Putamen (tissue), 1 donor: ENCODE measurements at regions not wholly inside any gene's neighbourhood (a gene's known extent, or its start where the extent isn't known, plus 50 kb on each side); places are given as distances from the start of the nearest gene placed in this dataset.
"Not testable (repeated sequence)": the region's sequence is repeated elsewhere in the genome, so short reads cannot be mapped to it uniquely, and the experiment has no call there.

ENCODE experiments used
- DNase-seq: peaks from one replicate; pipeline ENCODE4 v3.0.0-alpha.2; 2016; ENCODE audit warnings: low spot score

DNA sequence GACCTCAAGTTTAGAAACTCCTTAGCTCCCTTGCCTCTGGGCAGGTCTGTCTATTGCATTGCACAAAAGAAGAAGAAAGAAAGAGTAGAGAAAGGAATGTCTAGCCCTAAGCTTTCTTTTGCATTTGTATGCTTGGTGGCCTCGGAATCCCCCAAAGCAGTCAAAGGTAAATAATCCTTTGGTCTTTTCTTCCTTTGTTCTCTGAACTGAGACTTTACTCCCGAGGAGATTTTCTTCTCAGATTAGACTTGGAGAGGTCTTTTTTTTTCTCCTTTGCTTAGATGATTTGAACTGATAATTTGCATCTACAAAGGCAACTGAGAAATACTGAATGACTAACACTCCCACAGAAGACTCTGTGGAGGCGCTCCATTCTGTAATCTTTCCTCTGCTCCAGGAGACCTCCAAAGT lies 93.2 kb downstream of the AKR1D1 start:
- DNase-seq, result peak; percentile 20

DNA sequence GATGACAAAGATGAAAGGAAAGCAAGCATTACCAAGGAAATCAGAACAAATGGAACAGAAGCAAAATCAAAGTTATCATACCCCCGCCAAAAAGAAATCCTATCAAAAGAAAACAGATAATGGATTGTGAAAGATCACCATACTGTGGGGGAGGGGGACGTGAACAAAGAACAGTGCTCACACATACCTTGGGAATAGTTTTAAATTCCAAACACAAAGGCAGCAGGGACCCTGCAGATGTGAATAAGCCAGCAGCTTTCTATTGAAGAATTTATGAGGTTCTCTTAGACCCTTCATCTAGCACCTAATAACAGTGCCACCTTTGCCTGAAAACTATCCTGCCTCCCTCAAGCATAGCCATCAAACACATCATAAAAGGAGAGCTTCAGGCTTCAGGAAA lies 94.0 kb downstream of the AKR1D1 start:
- no peak for DNase-seq

DNA sequence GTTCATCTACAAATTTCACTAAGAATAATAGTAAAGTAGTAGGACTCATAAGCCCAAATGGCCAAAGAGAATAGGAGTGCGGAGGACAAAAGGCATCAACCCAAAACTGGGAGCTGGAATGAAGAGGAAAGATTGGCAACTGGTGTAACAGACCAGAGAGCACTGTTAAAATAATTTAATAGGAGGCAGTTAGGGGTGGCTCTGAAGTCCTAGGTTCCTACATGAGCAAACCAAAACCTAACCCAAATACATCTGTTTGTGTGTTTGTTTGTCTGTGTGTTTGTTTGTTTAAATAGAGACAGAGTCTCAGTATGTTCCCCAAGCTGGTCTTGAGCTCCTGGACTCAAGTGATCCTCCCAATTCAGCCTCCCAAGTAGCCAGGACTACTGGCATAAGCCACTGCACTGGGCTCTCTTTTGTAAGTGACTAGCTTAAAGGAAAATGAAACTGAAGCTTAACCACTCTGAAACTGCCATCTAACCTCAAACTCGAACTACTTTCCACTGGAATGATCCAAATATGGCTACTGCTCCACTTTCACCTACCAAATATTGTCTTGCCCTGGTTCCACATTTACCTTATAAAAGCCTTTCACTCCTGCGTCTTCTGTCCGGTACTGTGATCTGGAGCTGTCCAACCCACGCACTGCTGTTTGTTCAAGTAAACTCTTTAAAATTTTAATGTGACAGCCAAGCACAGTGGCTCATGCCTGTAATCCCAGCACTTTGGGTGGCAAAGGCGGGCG lies 94.9 kb downstream of the AKR1D1 start:
- DNase-seq, result no peak

DNA sequence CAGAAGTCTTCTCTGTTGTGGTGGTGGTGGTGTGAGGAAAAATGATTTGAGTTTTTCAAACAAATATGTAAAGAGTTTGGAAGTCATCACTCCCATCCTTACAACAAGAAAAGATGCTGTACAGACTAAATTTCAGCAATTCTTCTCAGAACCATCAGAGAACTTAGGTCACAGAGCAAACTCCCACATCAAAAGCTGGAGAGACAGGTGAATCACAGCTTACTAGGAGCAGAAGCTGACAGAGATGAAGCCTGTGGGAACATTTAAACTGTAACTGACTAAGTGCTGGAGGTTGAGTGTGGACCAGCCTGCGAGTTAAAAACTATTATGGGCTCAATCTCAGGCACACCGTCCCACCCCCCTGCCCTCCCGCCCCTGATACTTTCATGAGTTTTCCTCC lies 97.3 kb downstream of the AKR1D1 start:
- peak; percentile 51 for DNase-seq

DNA sequence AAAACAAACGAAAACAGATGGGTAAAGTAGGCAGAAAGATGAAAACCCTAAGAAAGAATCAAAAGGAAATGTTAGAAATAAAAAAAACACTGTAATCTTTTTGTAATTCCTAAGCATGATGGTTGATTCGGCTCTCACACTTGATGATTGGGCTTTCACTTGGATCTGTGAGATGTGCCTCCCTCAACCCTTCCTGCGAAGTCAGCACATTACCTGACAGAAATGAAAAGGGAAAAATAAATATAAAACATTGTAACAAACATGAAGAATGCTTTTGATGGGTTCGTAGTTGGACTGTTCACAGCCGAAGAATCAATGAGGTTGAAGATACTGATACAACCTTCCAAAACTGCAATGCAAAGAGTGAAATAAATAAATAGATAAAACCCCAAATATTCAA lies 99.8 kb downstream of the AKR1D1 start:
- no peak for DNase-seq

DNA sequence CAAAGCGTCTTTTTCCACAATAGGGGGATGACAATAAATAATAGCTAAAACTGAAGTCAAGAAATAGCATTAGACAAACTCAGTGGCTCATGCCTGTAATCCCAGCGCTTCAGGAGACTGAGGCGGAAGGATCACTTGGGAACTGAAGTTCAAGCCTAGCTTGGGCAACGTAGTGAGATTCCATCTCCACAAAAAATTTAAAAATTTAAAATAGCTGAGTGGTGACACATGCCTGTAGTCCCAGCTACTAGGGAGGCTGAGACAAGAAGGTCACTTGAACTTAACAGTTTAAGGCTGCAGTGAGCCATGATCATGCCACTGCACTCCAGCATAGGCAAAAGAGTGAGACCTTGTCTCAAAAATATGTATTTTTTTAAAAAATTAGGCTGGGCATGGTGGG lies 107.9 kb downstream of the AKR1D1 start:
- no peak for DNase-seq

DNA sequence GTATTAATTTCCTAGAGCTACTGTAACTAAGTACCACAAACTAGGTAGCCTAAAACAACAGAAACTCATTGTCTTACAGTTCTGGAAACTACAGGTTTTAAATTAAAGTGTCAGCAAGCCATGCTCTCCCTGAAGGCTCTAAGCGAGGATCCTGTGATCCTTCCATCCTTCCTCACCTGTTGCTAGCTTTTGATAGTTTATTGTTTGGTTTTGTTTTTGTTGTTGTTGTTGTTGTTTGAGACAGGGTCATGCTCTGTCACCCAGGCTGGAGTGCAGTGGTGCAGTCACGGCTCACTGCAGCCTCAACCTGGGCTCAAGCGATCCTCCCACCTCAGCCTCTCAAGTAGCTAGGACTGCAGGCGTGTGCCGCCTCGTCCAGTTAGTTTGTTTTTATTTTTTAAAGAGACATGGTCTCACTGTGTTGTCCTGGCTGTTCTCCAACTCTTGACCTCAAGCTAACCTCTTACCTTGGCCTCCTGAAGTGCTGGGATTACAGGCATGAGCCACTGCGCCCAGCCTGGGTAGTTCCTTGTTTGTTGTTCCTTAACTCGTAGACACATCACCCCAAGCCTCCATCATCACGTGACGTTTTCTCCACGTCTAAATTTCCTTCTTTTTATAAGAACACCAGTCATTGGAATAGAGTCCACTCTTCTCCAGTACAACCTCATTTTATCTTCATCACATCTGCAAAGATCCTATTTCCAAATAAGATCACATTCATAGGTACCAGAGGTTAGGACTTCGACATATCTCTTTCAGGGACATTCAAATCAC lies 109.1 kb downstream of the AKR1D1 start:
- no peak for DNase-seq

DNA sequence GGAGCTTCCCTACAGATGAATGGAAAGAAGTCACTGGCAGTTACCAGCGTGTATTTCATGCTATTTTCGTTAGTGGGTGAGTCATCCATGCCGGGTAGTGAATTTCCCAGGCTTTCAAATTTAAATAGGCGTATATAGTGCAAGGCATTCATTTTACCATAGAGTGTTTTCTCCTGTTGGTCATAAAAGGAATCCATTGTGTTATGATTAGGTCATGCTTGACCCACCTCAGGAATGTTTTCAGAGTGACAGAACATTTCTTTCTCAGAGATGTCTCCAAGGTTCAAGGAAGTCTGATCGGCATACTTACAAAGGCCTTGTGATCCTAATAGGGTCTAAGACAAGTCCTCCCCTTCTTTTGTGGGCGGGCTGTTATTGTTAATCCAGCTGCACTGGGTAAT lies 110.7 kb downstream of the AKR1D1 start:
- DNase-seq, result peak; percentile 35

DNA sequence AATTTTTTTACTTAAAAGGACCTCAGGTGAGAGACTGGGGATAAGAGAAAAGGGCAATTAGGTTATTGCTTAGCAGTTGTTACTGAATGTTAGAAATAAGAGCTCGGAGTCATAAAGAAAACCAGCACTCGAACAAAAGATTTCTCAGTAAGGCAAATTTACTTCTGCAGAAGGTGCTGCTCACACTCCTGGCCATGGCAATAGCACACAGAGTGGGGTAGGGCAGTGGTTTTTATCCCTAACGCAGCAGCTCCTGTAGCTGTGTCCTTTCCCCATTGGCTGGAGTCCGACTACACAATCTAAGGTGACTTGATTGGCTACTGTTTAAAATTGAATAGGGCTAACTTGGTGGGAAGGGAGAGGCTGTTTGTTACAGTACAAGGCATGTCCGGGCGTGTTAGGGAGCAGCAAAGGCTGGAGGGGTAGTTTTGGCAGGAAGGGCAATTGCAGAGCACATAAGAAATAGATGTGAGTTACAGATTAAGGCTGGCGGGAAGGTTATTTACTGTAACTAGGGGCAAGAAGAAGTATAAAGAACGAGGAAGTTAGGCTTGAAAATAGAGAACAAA lies 112.1 kb downstream of the AKR1D1 start:
- no peak for DNase-seq

DNA sequence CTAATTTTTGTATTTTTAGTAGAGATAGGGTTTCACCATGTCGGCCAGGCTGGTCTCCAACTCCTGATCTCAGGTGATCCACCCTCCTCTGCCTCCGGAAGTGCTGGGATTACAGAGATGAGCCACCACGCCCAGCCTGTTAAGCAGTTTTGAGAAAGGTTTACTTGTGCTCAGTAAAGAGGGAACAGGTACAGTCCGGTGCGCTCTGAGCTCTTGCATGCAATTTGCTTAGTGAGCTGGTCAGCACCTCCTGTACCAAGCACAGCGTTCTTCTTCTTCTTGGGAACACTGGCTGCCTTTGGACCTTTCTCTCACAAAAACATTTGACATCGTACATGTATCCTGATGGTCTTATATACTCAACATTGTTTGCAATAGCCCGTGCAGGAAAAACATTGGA lies 118.3 kb downstream of the AKR1D1 start:
- no peak for DNase-seq

DNA sequence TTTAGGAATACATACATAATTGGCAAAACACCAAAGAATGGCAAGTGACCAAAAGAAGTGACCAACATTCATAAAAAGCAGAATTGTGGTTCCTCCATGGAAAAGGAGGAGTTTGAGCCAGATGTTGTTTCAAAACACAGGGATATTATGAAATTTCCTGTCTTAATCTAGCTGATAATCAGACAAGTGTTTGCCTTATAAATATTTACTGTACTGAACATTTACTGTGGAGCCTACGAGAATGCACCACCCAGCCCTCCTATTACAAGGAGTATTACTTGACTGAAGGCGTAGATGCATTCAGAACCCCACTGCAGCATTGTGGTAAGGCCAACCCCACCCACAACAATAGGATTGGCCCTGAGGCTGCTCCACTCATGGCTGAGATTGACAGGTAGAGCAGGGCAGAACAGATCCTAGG lies 118.9 kb downstream of the AKR1D1 start:
- no peak for DNase-seq

DNA sequence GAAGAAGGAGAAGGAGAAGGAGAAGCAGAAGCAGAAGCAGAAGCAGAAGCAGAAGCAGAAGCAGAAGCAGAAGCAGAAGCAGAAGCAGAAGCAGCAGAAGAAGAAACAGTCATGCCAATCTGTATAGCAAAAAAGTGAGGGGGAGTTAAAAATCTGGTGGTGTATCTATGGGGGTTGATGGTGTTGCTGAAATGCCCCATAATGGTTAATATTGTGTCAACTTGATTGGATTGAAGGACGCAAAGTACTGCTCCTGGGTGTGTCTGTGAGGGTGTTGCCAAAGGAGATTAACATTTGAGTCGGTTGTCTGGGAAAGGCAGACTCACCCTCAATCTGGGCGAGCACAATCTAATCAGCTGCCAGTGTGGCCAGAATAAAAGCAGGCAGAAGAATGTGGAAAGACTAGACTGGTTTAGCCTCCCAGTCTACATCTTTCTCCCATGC lies 120.3 kb downstream of the AKR1D1 start:
- DNase-seq, result not testable (repeated sequence)

DNA sequence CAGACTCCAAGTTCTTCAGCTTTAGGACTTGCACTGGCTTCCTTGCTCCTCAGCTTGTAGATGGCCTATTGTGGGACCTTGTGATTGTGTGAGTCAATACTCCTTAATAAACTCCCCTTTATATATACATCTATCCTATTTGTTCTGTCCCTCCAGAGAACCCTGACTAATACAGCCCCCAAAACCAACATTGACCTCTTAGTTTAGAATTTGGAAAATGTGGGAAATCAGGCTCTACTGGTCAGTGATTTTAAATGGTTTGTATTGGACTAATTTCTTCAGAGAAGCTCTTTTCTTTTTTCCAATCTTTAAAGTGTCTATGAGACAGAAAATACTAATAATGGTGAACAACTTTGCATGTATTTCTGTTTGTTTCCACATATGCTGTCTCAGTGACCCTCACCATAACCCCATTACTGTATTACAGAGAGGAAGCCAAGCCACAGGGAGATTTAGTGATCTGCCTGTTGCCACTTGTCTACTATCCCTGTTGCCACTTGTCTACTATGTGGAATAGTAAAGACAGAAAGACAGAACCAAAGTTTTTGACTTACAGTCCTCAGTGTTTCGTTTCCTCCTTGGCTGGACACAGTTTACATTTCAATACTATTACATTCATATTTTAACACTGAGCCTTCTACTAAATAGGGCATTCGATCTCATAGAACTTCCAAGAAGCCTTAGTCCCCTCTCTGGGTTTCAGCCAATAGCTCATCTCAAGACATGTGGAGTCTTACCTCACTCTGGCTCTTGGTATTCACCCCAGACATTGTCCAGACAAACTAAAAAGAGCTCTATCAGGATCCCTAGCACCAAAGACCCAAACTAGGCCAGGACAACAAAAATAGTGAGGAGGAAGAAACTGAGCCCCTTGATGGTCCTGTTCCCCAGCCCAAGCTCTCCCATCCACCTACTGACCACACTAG lies 121.0 kb downstream of the AKR1D1 start:
- DNase-seq, result no peak

DNA sequence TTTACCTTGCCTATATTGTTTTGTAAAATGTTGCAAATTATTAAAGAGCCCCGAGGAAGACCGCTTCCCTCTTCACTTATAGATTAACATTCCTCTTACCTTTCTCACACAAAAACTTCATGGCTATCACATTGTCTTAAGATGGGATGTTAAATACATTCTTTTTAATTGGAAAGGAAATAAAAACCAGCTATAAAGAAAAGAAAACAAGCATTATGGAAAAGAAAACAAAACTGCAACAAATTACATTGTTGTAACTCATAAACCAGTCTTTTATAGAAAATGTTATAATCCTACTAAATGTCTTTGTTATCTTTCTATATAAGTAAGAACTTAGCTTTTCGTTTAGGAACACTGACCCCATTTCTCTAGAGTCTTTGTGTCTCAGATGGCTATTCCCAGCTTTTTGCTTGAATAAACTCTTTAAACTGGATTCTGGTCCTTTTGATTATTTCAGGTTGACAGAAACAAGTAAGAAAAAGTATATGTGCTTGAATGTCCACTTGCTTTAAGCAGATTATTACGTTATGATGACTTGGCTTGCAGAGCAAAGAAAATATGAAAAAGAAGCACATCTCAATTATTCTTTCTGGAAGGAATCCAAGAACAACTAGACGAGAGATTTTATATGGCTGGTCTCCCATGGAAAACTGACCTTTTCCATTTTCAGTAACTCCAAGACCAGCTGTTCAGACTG lies 128.2 kb downstream of the AKR1D1 start:
- DNase-seq, result no peak

DNA sequence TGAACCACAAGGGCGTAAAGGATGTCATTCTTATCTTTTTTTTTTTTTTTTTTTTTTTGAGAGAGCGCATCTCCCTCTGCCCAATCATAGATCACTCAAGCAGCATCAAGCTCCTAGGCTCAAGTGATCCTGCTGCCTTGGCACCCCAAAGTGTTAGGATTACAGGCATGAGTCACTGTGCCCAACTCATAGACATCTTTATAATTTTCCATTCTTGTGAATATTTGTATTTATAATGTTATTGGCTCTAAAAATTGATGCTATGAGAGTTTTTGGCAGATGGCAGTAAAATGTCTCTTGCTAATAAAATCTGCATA lies 128.7 kb downstream of the AKR1D1 start:
- DNase-seq, result no peak

DNA sequence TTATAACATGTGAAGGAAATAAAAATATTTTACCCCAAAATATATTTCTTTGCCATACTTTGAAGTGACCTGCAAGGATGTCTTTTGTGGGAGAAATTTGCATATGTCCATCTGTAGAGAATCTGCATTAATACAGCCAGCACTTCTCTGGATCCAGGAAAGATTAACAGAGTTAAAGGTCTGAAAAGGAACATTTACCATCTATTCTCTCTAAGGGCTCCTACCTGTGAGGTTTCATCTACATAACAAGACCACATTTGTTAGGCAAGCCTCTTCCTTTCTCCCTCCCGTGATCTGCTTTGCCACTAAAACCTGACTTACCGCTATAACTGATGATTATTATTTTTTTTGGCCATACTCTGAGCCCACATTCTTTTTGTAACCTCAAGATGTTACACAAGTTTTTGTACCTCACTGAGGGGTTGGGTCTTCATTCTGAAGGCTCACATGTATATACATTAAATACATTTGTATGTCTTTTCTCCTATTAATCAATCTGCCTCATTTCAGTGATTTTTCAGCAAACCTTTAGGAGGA lies 129.4 kb downstream of the AKR1D1 start:
- DNase-seq, result no peak

DNA sequence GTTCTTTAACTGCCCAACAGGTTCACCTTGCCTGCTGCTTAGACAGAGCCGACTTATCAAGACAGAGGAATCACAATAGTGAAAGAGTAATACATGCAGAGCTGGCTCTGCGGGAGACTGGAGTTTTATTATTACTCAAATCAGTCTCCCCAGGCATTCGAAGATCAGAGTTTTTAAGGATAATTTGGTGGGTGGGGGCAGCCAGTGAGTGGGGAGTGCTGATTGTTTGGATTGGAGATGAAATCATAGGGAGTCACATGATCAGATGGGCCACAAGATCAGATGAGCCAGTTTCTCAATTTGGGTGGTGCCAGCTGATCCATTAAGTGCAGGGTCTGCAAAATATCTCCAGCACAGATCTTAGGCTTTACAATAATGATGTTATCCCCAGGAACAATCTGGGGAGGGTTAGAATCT lies 131.3 kb downstream of the AKR1D1 start:
- no peak for DNase-seq

DNA sequence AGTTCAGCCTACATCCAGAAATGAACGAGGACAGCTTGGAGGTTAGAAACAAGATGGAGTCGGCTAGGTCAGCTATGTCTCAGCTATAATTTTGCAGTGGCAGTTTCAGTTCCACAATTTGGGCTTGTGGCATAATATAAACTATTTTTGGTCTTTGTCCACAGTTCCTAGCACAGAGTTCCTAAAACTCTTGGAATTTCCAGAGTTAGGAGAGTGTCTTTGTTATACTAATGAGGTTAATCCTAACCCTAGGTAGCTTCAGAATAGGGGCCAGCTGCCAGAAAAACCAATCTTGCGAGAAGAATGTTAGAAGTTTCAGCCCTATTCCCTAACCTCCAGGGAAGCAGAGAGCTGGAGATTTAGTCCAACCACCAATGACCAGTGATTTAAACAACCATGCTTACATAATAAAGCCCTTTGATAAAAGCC lies 131.9 kb downstream of the AKR1D1 start:
- no peak for DNase-seq

DNA sequence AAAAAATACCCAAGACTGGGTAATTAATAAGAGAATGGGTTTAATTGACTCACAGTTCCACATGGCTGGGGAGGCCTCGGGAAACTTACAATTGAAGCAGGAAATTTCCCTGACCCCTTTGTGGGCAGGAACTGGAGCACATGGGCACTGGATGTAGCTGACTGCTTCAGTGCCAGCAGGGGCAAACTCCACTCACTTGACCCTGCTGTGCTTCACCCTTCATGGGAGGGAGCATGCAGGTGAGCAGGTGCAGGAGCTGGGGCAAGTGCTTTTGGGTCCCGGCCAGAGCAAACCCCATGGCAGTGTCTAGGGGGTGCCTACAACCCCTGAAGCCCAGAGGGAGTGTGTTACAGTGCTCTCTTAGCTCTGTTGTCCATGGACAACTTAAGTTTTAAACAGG lies 132.6 kb downstream of the AKR1D1 start:
- no peak for DNase-seq

DNA sequence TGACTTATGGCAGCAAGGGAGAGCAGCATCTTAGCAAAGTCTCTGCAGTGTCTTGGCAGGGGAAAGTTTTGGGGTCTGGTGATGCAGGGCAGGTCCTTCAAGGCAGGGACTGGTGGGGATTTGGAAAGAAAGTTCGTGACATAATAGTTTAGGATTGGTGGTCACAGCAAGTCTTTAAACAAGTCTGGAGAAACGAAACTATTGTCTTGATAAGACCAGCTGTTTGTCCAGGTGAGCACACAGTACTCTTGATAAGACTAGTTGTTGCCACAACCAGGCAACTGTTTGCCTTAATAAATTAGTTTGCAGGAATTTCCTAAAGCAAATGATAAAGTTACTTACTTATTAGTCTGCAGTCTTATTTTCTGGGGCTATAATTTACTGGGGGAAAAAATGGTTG lies 136.1 kb downstream of the AKR1D1 start:
- no peak for DNase-seq

DNA sequence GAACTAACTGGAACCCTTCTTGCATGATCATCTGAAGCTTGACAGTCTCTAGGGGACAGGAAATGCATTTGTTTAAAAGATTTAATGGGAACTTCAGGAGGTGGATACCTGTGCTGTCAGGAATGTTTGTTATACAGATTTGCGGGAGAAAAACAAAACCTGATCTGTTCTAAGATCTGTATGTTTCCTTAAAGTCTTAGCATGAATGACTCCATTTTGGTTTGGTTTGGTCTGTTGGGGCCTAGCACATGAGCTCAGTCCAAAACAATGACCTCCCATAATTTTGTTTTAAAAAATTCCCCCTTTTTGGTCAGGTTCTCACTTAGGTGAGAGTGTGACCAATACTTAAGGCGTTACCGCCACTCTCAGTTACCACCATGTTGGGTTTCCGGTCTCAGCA lies 138.7 kb downstream of the AKR1D1 start:
- no peak for DNase-seq
